DND-41 (cell line): ENCODE measurements at regions not wholly inside any gene's neighbourhood (a gene's known extent, or its start where the extent isn't known, plus 50 kb on each side); places are given as distances from the start of the nearest gene placed in this dataset.

ENCODE experiments used
- ATAC-seq: fragments of 200-7000 bp; cut with Tn5 transposase; 3 replicates; pipeline ENCODE4 v1.9.1; 2021; ENCODE audit warnings: low read depth; ENCODE audit not compliant: insufficient read depth
- DNase-seq: peaks from one replicate; pipeline ENCODE4 v3.0.0-alpha.2; 2020
- H2AFZ ChIP-seq: 2 replicates; pipeline ENCODE4 v1.6.0; 2012; ENCODE audit warnings: low read depth, low read length
- H3K27ac ChIP-seq: 2 replicates; pipeline ENCODE4 v1.5.1; 2012; ENCODE audit warnings: low read length, inconsistent platforms
- H3K27me3 ChIP-seq: fragments of 200-600 bp; sonication (generic); 2 replicates; pipeline ENCODE4 v1.6.0; 2012; ENCODE audit warnings: low read length, mild to moderate bottlenecking, inconsistent platforms; ENCODE audit not compliant: insufficient read depth, poor library complexity
- H3K36me3 ChIP-seq: 2 replicates; pipeline ENCODE4 v1.5.1; 2012; ENCODE audit warnings: low read length, inconsistent platforms; ENCODE audit not compliant: insufficient read depth
- H3K4me1 ChIP-seq: 2 replicates; pipeline ENCODE4 v1.5.1; 2012; ENCODE audit warnings: mild to moderate bottlenecking, low read length; ENCODE audit not compliant: insufficient read depth
- H3K4me2 ChIP-seq: 2 replicates; pipeline ENCODE4 v1.6.0; 2012; ENCODE audit warnings: mild to moderate bottlenecking, moderate library complexity, low read length, inconsistent platforms; ENCODE audit not compliant: insufficient read depth
- H3K4me3 ChIP-seq, 2 experiments: fragments of 200-600 bp in 1 of 2; shearing (Covaris generic) in 1 of 2; 2 replicates each; pipeline ENCODE4 v1.5.1; 2012 to 2016; ENCODE audit warnings: inconsistent platforms in 2 of 2, low read length in 2 of 2, mild to moderate bottlenecking in 2 of 2, low read depth in 1 of 2, moderate library complexity in 1 of 2
- H3K79me2 ChIP-seq: 2 replicates; pipeline ENCODE4 v1.6.0; 2012; ENCODE audit warnings: low read length, inconsistent platforms; ENCODE audit not compliant: insufficient read depth
- H3K9ac ChIP-seq: 2 replicates; pipeline ENCODE4 v1.6.0; 2012; ENCODE audit warnings: low read depth, mild to moderate bottlenecking, inconsistent platforms, low read length, moderate library complexity
- H3K9me3 ChIP-seq: 2 replicates; pipeline ENCODE4 v1.5.1; 2012; ENCODE audit warnings: low read length, moderate library complexity, mild to moderate bottlenecking, inconsistent platforms; ENCODE audit not compliant: insufficient read depth, severe bottlenecking
- H4K20me1 ChIP-seq: 2 replicates; pipeline ENCODE4 v1.6.0; 2012; ENCODE audit warnings: low read length; ENCODE audit not compliant: insufficient read depth
- CTCF ChIP-seq: IDR thresholded peaks from 2 replicates; pipeline ENCODE4 v1.5.1; 2012; ENCODE audit warnings: borderline replicate concordance, low read length, moderate library complexity, mild to moderate bottlenecking; ENCODE audit not compliant: poor library complexity, severe bottlenecking; ENCODE audit errors: extremely low read depth
- EZH2 ChIP-seq: IDR thresholded peaks from 3 replicates; pipeline ENCODE4 v1.6.1; 2012; ENCODE audit warnings: borderline replicate concordance, low read depth, mild to moderate bottlenecking, moderate library complexity, low read length, inconsistent platforms; ENCODE audit not compliant: severe bottlenecking

DNA sequence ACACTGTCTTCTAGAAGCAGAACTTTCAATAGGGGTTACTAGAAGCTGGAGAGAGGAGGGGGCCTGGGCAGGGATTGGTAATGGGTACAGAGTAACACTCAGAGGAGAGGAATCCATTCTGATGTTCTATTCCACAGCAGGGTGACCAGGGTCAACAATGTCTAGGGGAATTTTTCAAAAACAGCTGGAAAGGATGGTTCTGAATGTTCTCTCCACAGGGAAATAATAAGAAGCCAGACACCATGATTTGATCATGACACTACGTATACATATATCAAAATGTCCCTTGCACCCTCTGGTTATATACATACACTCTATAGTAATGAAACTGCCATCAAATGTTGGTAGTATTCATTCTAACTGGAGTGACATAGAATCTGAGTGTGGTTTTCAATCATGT lies 111.2 kb upstream of the TOP3B start:
- peaks cover 24% of the 10 kb centered on the region for H3K27me3 ChIP-seq
- no peak for ATAC-seq

GRCh38 chr22:22092974-22093373 lies 110.4 kb upstream of the TOP3B start:
- H3K27ac ChIP-seq, result no peak overlapping the region
- TF ChIP-seq CTCF (no peak), EZH2 (no peak)
- ATAC-seq (no peak), DNase-seq (no peak)
- H3K4me2 ChIP-seq, result no peak overlapping the region
- no peaks in the 10 kb centered on the region for H3K36me3 ChIP-seq
- no peaks in the 10 kb centered on the region for H4K20me1 ChIP-seq
- no peak overlapping the region for H3K4me3 ChIP-seq
- no peaks in the 10 kb centered on the region for H3K9me3 ChIP-seq
- peaks cover 20% of the 10 kb centered on the region for H3K27me3 ChIP-seq
- no peaks in the 10 kb centered on the region for H3K4me1 ChIP-seq
- H3K9ac ChIP-seq, result no peak overlapping the region
- H2AFZ ChIP-seq, result no peak overlapping the region
- no peaks in the 10 kb centered on the region for H3K79me2 ChIP-seq

More for the DNA sequence above, 111.2 kb upstream of the TOP3B start:
- no peak overlapping the region for H3K9ac ChIP-seq
- TF ChIP-seq EZH2, result no peak
- TF ChIP-seq CTCF, result no peak
- H2AFZ ChIP-seq, result no peak overlapping the region
- no peaks in the 10 kb centered on the region for H3K36me3 ChIP-seq
- no peaks in the 10 kb centered on the region for H3K4me1 ChIP-seq
- H3K79me2 ChIP-seq, result no peaks in the 10 kb centered on the region
- H3K4me2 ChIP-seq, result no peak overlapping the region
- no peak overlapping the region for H3K4me3 ChIP-seq
- no peak for DNase-seq
- no peaks in the 10 kb centered on the region for H3K9me3 ChIP-seq
- no peak overlapping the region for H3K27ac ChIP-seq
- H4K20me1 ChIP-seq, result no peaks in the 10 kb centered on the region

GRCh38 chr22:22092101-22092500 lies 109.5 kb upstream of the TOP3B start:
- H3K9ac ChIP-seq, result no peak overlapping the region
- DNase-seq, result no peak
- no peaks in the 10 kb centered on the region for H3K4me1 ChIP-seq
- no peaks in the 10 kb centered on the region for H3K79me2 ChIP-seq
- peaks cover 19% of the 10 kb centered on the region for H3K27me3 ChIP-seq
- H3K36me3 ChIP-seq, result no peaks in the 10 kb centered on the region
- no peak overlapping the region for H3K27ac ChIP-seq
- no peak for ATAC-seq
- H2AFZ ChIP-seq, result no peak overlapping the region
- H3K9me3 ChIP-seq, result no peaks in the 10 kb centered on the region
- no peaks in the 10 kb centered on the region for H4K20me1 ChIP-seq
- no peak overlapping the region for H3K4me2 ChIP-seq
- TF ChIP-seq CTCF (no peak), EZH2 (no peak)
- no peak overlapping the region for H3K4me3 ChIP-seq

DNA sequence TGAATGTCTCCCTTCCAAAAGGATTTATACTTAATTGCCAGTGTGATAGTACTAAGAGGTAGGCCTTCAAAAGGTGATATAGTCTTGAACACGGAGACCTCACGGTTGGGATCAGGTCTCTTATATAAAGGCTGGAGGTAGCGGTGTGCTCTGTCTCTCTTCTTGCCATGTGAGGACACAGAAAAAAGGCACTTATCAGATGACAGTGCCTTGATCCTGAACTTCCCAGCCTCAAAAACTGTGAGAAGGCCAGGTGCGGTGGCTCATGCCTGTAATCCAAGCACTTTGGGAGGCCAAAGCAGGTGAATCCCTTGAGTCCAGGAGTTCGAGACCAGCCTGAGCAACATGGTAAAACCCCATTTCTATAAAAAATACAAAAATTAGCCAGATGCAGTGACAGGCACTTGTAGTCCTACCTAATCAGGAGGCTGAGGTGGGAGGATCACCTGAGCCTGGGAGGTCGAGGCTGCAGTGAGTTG lies 108.9 kb upstream of the TOP3B start:
- DNase-seq, result no peak
- Histone ChIP-seq H3K4me1 (no peaks in the 10 kb centered on the region), H3K4me3 (no peak overlapping the region), H3K27me3 (peaks cover 19% of the 10 kb centered on the region), H3K36me3 (no peaks in the 10 kb centered on the region), H3K27ac (no peak overlapping the region), H3K79me2 (no peaks in the 10 kb centered on the region), H3K9ac (no peak overlapping the region), H3K9me3 (no peaks in the 10 kb centered on the region), H3K4me2 (no peak overlapping the region), H4K20me1 (no peaks in the 10 kb centered on the region), H2AFZ (no peak overlapping the region)
- ATAC-seq, result no peak
- TF ChIP-seq EZH2 (no peak), CTCF (no peak)
